Activated CD4-positive, alpha-beta memory T cell treated with anti-CD3 and anti-CD28 coated beads for 36 hours (primary cell): ENCODE measurements at regions not wholly inside any gene's neighbourhood (a gene's known extent, or its start where the extent isn't known, plus 50 kb on each side); places are given as distances from the start of the nearest gene placed in this dataset.

Experiments used
- CTCF ChIA-PET: fragments of 350-600 bp; sonication (Branson Sonifier 250); formaldehyde crosslinking; loops from one replicate; lab custom pipeline; 2021; ENCODE audit warnings: antibody characterized with exemption, inconsistent platforms; lab: Charles Lee
- POLR2A ChIA-PET: fragments of 350-600 bp; sonication (Branson Sonifier 250); formaldehyde crosslinking; loops from one replicate; lab custom pipeline; 2021; ENCODE audit warnings: antibody characterized with exemption; lab: Charles Lee
- DNase-seq: peaks from one replicate; pipeline ENCODE4 v3.0.0-alpha.2; 2020
- H3K27ac Mint-ChIP-seq: one replicate; pipeline ENCODE4 v1.8.0; 2021; ENCODE audit warnings: mixed read lengths
- H3K27me3 Mint-ChIP-seq: one replicate; pipeline ENCODE4 v1.8.0; 2021; ENCODE audit warnings: mixed read lengths
- H3K36me3 Mint-ChIP-seq: one replicate; pipeline ENCODE4 v1.8.0; 2021; ENCODE audit warnings: mixed read lengths
- H3K4me1 Mint-ChIP-seq: one replicate; pipeline ENCODE4 v1.8.0; 2021; ENCODE audit warnings: low read depth, mixed read lengths
- H3K4me3 Mint-ChIP-seq: one replicate; pipeline ENCODE4 v1.8.0; 2021; ENCODE audit warnings: mild to moderate bottlenecking, mixed read lengths
- H3K9me3 Mint-ChIP-seq: one replicate; pipeline ENCODE4 v1.8.0; 2021; ENCODE audit warnings: mixed read lengths
- intact Hi-C: fragments of 100-400 bp; cut with micrococcal nuclease; formaldehyde crosslinking; loops from one replicate; pipeline ENCODE4 v1.15.1; 2023

DNA sequence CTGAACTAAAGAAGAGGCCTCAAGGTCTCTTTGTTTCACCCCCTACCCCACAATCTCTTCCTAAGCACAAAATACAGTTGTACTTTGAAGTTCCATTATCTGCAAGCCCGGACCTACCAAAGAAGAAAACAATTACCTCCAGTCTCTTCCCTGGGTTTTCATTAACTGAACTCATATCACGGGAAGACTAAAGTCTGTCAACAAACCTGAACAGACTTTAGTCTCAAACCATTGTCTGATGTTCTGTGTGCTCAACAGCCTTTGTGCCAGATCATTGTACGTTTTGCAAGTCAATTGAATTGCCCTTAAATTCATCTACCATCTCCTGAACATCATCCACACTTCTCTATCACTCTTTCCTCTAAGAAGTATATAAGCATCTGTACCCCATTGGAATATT, 1021.9 kb upstream of the CDH2 start:
- Mint-ChIP-seq H3K36me3 (no peaks in the 10 kb centered on the region), H3K27ac (no peak overlapping the region), H3K9me3 (peaks cover 32% of the 10 kb centered on the region), H3K27me3 (no peaks in the 10 kb centered on the region), H3K4me3 (no peak overlapping the region), H3K4me1 (no peaks in the 10 kb centered on the region)
- POLR2A ChIA-PET = no interaction called here
- intact Hi-C loops = no loop called here
- no peak for DNase-seq
- CTCF ChIA-PET = no interaction called here

DNA sequence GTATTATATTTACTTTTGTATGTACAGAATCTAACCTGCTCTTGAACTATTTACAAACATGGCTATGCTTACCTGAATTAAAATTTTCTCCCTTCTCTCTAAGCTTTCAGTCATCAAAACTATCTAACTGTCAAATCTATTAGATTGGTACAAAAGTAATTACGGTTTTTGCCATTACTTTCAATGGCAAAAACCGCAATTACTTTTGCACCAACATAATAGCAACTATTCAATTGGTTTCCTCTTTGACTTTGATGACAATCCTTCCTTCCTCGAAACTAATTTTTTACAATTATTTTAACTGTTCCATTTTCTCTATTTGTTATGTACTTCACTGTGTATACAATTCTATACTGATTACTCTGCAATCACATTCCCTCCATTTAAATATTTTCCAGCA, 1019.4 kb upstream of the CDH2 start:
- no peak overlapping the region for H3K4me3 Mint-ChIP-seq
- H3K4me1 Mint-ChIP-seq = no peaks in the 10 kb centered on the region

DNA sequence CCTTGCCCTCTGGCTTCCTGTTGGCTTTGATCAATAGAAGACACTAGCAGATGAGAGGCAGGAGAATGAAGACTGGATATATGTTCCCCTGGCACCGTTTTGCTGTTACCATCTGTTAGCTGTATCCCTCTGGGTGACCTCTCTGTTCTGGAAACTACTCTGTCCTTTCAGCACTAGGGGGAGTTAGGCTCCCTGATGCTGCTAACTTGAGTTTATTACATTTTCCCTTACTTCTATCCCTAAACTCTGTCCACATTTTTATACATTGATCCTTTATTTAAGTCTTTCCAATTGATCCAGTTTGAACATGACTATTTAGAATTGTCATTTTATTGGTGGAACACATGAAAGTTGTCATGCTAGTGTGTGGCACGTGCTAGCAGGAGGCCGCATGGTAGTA, 1014.3 kb upstream of the CDH2 start:
- H3K27me3 Mint-ChIP-seq = no peaks in the 10 kb centered on the region
- ChIA-PET POLR2A (no interaction called here), CTCF (no interaction called here)
- peaks cover 15% of the 10 kb centered on the region for H3K9me3 Mint-ChIP-seq
- no peaks in the 10 kb centered on the region for H3K36me3 Mint-ChIP-seq
- H3K27ac Mint-ChIP-seq = no peak overlapping the region
- DNase-seq = no peak
- no peak overlapping the region for H3K4me3 Mint-ChIP-seq
- intact Hi-C loops = no loop called here
- H3K4me1 Mint-ChIP-seq = no peaks in the 10 kb centered on the region

More for the DNA sequence above, 1019.4 kb upstream of the CDH2 start:
- Mint-ChIP-seq H3K36me3 (no peaks in the 10 kb centered on the region), H3K9me3 (peaks cover 18% of the 10 kb centered on the region), H3K27ac (no peak overlapping the region), H3K27me3 (no peaks in the 10 kb centered on the region)
- no peak for DNase-seq
- ChIA-PET POLR2A (no interaction called here), CTCF (no interaction called here)
- intact Hi-C loops = no loop called here

DNA sequence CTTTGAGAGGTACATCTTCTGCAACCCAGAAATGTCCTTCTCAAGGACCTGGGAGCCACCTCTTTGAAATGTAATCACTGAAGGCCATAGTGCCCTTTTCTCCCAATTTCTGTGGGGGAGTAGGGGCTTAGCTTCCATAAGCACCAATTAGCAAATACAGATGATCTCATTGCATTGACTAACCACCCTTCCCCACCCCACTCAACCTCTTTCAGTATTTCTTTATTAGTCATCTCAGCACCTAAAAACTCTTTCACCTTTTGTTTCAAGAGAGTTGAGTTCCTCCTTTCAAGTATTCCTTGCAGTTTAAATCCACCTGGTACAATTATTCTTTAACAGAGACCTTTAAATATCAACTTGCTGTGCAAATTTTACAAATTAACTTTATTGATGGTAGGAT, 1011.8 kb upstream of the CDH2 start:
- H3K9me3 Mint-ChIP-seq = peaks cover 11% of the 10 kb centered on the region
- H3K36me3 Mint-ChIP-seq = no peaks in the 10 kb centered on the region
- no peaks in the 10 kb centered on the region for H3K4me1 Mint-ChIP-seq
- DNase-seq = no peak
- H3K27me3 Mint-ChIP-seq = no peaks in the 10 kb centered on the region
- H3K4me3 Mint-ChIP-seq = no peak overlapping the region
- no peak overlapping the region for H3K27ac Mint-ChIP-seq
- CTCF ChIA-PET = interaction anchor here (0.6 kb wide), 1 partner anchor 40 kb away, joined by 3 read pairs; no protein-coding TSS in a partner anchor
- POLR2A ChIA-PET = no interaction called here
- intact Hi-C loops = no loop called here

DNA sequence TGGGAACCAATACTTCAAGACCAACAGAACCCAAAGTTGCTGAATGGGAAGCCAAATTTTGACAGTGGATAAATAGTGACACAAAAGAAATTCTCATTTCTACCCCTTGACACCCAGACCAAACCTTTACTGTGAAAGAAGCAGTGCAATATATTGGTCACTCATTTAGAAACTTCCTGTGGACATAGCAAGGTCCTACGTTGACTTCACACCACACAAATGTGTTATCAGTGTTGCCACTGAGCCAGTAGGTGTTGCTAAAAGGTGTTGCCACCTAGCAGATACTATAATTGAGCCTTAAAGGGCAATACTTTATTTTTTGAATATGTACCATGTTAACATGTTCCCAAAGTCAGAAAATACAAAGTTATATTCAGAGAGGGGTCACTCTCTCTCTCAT, 1008.9 kb upstream of the CDH2 start:
- no peaks in the 10 kb centered on the region for H3K36me3 Mint-ChIP-seq
- H3K4me3 Mint-ChIP-seq = no peak overlapping the region
- H3K4me1 Mint-ChIP-seq = no peaks in the 10 kb centered on the region
- DNase-seq = no peak
- ChIA-PET POLR2A (no interaction called here), CTCF (no interaction called here)
- no peaks in the 10 kb centered on the region for H3K27me3 Mint-ChIP-seq
- intact Hi-C loops = no loop called here
- H3K27ac Mint-ChIP-seq = no peak overlapping the region
- peaks cover 20% of the 10 kb centered on the region for H3K9me3 Mint-ChIP-seq

DNA sequence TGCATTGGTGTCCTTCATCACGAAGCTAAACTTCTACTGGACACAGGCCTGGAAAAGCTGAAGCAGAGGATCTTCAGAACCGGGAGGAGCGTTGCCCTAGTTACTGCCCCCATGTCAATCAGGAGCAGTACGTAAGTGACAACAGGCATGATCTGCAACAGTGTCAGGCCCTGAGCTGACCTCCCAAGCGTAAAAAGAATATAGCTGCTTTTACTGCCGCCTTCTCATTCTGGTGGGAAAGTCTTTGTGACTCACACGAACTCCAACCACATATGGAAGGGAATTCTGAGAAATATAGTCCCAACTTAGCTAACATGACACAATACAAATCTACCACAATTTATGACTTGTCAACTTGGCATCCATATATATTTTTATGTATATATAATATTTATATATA, 1007.7 kb upstream of the CDH2 start:
- Mint-ChIP-seq H3K4me1 (no peaks in the 10 kb centered on the region), H3K27me3 (no peaks in the 10 kb centered on the region), H3K4me3 (no peak overlapping the region), H3K36me3 (no peaks in the 10 kb centered on the region), H3K27ac (no peak overlapping the region), H3K9me3 (peaks cover 16% of the 10 kb centered on the region)
- no peak for DNase-seq
- ChIA-PET CTCF (no interaction called here), POLR2A (no interaction called here)
- intact Hi-C loops = no loop called here

DNA sequence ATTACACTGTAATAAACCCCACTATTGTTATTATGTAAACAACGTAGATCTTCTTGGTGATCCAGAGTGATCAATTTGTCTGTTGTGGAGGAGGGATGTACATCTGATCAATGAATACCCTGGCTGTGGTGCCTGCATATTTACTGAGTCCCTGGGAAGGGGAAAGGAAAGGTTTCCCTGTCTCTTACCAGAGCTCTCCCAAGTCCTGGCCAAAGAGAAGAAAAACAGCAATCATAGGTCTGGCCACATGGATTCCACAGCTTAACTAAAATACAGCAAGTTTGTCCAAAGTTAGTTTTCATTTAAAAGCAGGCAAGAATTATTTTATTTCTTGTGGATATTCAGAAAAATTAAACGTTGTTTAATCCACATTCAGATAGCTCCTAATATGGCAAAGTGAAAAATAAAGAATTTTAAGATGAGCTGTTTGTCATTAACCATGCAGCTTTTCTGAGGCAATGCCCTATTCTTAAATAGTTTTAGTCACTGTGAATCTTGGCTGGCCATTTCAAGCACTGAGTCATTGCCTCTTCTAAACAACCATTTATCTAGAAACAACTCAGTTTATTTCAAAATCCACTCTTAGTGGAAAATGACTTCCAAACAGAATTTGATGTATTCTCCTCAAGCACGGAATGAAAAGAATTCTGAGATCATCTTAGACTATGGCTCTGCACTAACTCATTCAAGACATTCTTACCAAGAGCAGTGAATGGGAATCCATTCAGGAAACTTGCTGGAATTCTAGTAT, 1004.4 kb upstream of the CDH2 start:
- ChIA-PET CTCF (no interaction called here), POLR2A (no interaction called here)
- Mint-ChIP-seq H3K27ac (no peak overlapping the region), H3K4me3 (no peak overlapping the region), H3K27me3 (no peaks in the 10 kb centered on the region), H3K36me3 (no peaks in the 10 kb centered on the region), H3K4me1 (no peaks in the 10 kb centered on the region), H3K9me3 (peaks cover 24% of the 10 kb centered on the region)
- no peak for DNase-seq
- intact Hi-C loops = no loop called here

DNA sequence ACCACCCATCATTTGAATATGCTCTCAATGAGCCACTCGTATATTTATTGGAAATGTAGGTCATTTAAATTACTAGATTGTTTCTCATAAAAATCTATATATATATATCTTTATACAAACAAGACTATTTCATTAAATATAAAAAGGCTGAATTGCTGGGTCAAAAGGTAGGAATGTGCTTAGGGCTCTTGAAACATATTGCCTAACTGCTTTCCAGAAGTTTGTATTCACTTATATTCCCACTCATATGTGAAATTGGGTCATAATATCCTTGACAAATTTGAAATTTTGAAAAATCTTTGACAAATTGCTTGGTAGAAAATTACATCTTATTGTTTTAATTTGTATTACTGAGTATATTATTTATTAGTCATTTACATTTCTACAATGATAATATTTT, 999.8 kb upstream of the CDH2 start:
- Mint-ChIP-seq H3K4me1 (no peaks in the 10 kb centered on the region), H3K27me3 (no peaks in the 10 kb centered on the region), H3K4me3 (no peak overlapping the region), H3K27ac (no peak overlapping the region), H3K9me3 (peaks cover 28% of the 10 kb centered on the region), H3K36me3 (no peaks in the 10 kb centered on the region)
- CTCF ChIA-PET = no interaction called here
- DNase-seq = no peak
- intact Hi-C loops = no loop called here
- POLR2A ChIA-PET = no interaction called here

DNA sequence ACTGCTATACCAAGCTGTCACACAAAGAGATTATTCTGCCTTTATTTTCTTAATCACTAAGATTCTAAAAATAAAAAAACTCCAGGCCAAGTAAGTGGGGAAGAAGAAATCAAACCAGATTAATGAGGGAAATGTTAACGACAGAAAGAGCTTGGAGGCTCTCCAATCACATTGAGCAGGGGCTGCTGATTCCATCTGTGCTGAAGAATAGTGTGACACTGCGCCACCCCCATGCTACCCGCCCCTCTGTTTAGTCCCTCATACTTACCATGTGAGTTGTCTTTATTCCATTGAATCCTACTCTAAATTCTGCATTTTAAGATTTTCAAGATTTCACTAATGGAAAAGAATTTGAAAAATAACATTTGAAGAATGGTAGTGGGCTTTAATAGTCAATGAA, 998.0 kb upstream of the CDH2 start:
- Mint-ChIP-seq H3K27ac (no peak overlapping the region), H3K4me1 (no peaks in the 10 kb centered on the region), H3K36me3 (no peaks in the 10 kb centered on the region), H3K9me3 (peaks cover 18% of the 10 kb centered on the region), H3K27me3 (no peaks in the 10 kb centered on the region), H3K4me3 (no peak overlapping the region)
- POLR2A ChIA-PET = no interaction called here
- no peak for DNase-seq
- intact Hi-C loops = no loop called here
- CTCF ChIA-PET = no interaction called here

DNA sequence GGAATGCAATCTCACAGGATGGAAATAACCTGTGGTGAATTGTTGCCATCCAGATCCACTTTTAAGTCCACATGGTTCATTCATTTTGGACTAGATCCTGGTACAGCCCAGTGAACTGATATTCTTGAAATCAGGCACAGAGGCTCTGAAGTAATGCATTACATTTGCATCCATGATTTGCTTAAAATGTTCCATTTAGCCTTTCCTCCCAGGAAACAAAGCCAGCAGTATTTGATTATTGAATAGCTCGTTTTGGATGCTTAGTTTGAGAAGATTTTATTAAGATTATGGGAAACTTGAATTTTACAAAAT, 995.8 kb upstream of the CDH2 start:
- ChIA-PET CTCF (no interaction called here), POLR2A (no interaction called here)
- Mint-ChIP-seq H3K27me3 (no peaks in the 10 kb centered on the region), H3K27ac (no peak overlapping the region), H3K36me3 (no peaks in the 10 kb centered on the region), H3K9me3 (peaks cover 17% of the 10 kb centered on the region), H3K4me3 (no peak overlapping the region), H3K4me1 (no peaks in the 10 kb centered on the region)
- no peak for DNase-seq
- intact Hi-C loops = no loop called here

DNA sequence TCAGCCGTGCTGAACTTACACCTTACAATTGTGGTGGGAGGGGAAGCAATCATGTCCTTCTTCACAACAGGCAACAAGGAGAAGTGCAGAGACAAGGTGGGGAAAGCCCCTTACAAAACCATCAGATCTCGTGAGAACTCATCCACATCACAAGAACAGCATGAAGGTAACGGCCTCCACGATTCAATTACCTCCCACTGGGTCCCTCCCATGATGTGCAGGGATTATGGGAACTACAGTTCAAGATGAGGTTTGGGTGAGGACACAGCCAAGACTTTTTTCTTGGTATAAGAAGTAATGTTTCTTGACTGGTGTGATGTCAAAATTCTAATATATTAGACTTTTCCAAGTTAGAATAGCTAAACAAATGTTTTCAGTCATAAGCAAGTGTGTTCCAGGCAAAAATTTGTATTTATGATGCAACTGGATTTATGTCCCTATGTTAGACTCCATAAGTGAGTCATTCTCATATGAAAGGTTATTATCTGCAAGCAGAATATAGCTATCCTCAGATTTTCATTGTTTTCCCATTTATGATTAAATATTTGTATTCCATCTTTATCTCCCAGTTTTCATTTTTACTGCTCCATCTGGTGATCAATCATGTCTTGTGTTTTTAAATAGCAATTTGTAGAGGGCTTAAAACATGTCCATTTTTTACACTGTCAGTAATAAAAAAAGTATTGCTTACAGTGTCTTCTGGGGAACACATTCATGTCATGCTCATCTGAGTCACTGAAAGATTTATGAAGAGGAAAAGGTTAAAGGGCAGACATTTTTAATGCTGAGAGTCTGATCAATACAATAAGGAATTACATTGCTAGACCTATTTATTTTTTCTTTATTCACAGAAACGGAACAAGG, 995.2 kb upstream of the CDH2 start:
- H3K27me3 Mint-ChIP-seq = no peaks in the 10 kb centered on the region
- H3K27ac Mint-ChIP-seq = no peak overlapping the region
- peaks cover 16% of the 10 kb centered on the region for H3K9me3 Mint-ChIP-seq
- H3K36me3 Mint-ChIP-seq = no peaks in the 10 kb centered on the region
- intact Hi-C loops = no loop called here
- no peak overlapping the region for H3K4me3 Mint-ChIP-seq
- CTCF ChIA-PET = no interaction called here
- no peak for DNase-seq
- POLR2A ChIA-PET = no interaction called here
- no peaks in the 10 kb centered on the region for H3K4me1 Mint-ChIP-seq

DNA sequence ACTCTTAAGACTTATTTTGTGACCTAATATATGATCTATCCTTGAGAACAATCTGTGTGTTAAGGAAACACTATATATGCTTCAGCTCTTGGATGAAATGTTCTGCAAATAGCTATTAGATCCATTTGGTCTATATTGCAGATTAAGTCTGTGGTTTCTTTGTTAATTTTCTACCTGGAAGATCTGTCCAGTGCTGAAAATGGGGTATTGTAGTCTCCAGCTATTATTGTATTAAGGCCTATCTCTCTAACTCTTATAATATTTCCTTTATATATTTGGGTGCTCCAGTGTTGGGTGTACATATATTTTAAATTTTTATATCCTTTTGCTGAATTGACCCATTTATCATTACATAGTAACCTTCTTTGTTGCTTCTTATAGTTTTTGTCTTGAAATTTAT, 992.7 kb upstream of the CDH2 start:
- no peaks in the 10 kb centered on the region for H3K36me3 Mint-ChIP-seq
- no peaks in the 10 kb centered on the region for H3K4me1 Mint-ChIP-seq
- POLR2A ChIA-PET = no interaction called here
- DNase-seq = no peak
- H3K27ac Mint-ChIP-seq = no peak overlapping the region
- H3K4me3 Mint-ChIP-seq = no peak overlapping the region
- intact Hi-C loops = no loop called here
- peaks cover 33% of the 10 kb centered on the region for H3K9me3 Mint-ChIP-seq
- H3K27me3 Mint-ChIP-seq = no peaks in the 10 kb centered on the region
- CTCF ChIA-PET = no interaction called here
